NB4 (cell line): ENCODE measurements at regions not wholly inside any gene's neighbourhood (a gene's known extent, or its start where the extent isn't known, plus 50 kb on each side); places are given as distances from the start of the nearest gene placed in this dataset.

Experiments
- CTCF ChIP-seq: IDR thresholded peaks from one replicate; pipeline ENCODE4 v1.5.1; 2012; ENCODE audit warnings: low read depth, low read length
- MAX ChIP-seq: IDR thresholded peaks from 2 replicates; pipeline ENCODE4 v1.6.1; 2011; ENCODE audit warnings: low read depth, low read length
- MYC ChIP-seq: IDR thresholded peaks from 2 replicates; pipeline ENCODE4 v1.6.1; 2011; ENCODE audit warnings: low read depth, low read length
- POLR2A ChIP-seq: IDR thresholded peaks from 2 replicates; pipeline ENCODE4 v1.6.1; 2011; ENCODE audit warnings: mild to moderate bottlenecking; ENCODE audit not compliant: insufficient read length; ENCODE audit errors: extremely low read depth

GRCh38 chrX:39802908-39803307, 294.9 kb downstream of the BCOR start:
- TF ChIP-seq POLR2A (no peak), MYC (no peak), CTCF (no peak), MAX (no peak)
